K562 (cell line): ENCODE measurements at regions not wholly inside any gene's neighbourhood (a gene's known extent, or its start where the extent isn't known, plus 50 kb on each side); places are given as distances from the start of the nearest gene placed in this dataset.

Source experiments
- ATAC-seq: fragments of 200-7000 bp; cut with Tn5 transposase; 3 replicates; pipeline ENCODE4 v1.9.1; 2020; ENCODE audit warnings: moderate library complexity
- BruUV-seq: library from RNA; stranded (reverse); fragments of 400-500 nt; replicated peaks from 2 replicates; lab custom pipeline; 2021; lab: Mats Ljungman, UMichigan
- CTCF ChIA-PET: fragments of 300-600 bp; formaldehyde crosslinking; extraction: SDS; loops from one replicate; lab custom pipeline; 2021; ENCODE audit warnings: low intra/inter-chr PET ratio; lab: Yijun Ruan, JAX
- POLR2A ChIA-PET: fragments of 300-600, 350-650 bp; sonication (Branson Sonifier 250); formaldehyde crosslinking; extraction: SDS; loops from one replicate; lab custom pipeline; 2021; ENCODE audit warnings: antibody characterized with exemption, inconsistent platforms; lab: Yijun Ruan, JAX
- DNase-seq, 4 experiments: peaks; one replicate each; pipeline versions ENCODE4 v3.0.0 to v3.0.0-alpha.2; 2011 to 2018; ENCODE audit warnings: low spot score in 3 of 4, mixed read lengths in 3 of 4; ENCODE audit errors: extremely low read depth in 1 of 4
- FAIRE-seq: peaks from 2 replicates; lab custom pipeline; 2011; peaks lifted over from hg19 to GRCh38; lab: Jason Lieb, UNC
- H2AFZ ChIP-seq: 2 replicates; pipeline ENCODE4 v1.6.0; 2011; ENCODE audit warnings: low read depth, low read length, control low read depth, inconsistent platforms
- H3K27ac ChIP-seq: fragments of 200-600 bp; 3 replicates; pipeline ENCODE4 v1.8.0; 2011; ENCODE audit warnings: low read depth, mild to moderate bottlenecking, control low read depth, inconsistent platforms, low read length, moderate library complexity, mixed read lengths; ENCODE audit errors: extremely low read depth
- H3K27me3 ChIP-seq, 2 experiments: fragments of 300-600 bp in 1 of 2; 2 replicates in 1 of 2; 3 replicates in 1 of 2; pipeline versions ENCODE4 v1.6.0 to v1.8.0; 2011; ENCODE audit warnings: inconsistent platforms in 2 of 2, low read length in 2 of 2, mild to moderate bottlenecking in 1 of 2, mixed read lengths in 1 of 2, moderate library complexity in 1 of 2; ENCODE audit not compliant: control insufficient read depth in 2 of 2, insufficient read depth in 2 of 2
- H3K36me3 ChIP-seq: fragments of 300-600 bp; 3 replicates; pipeline ENCODE4 v1.8.0; 2011; ENCODE audit warnings: mild to moderate bottlenecking, low read length, inconsistent platforms; ENCODE audit not compliant: control insufficient read depth, insufficient read depth
- H3K4me1 ChIP-seq, 2 experiments: fragments of 200-600 bp in 1 of 2; replicated peaks in 1 of 2; 2 replicates in 1 of 2; 3 replicates in 1 of 2; pipeline versions ENCODE4 v1.5.1 to v1.8.0; 2011; ENCODE audit warnings: inconsistent platforms in 2 of 2, low read length in 2 of 2, mild to moderate bottlenecking in 1 of 2, mixed read lengths in 1 of 2, moderate library complexity in 1 of 2; ENCODE audit not compliant: control insufficient read depth in 2 of 2, insufficient read depth in 2 of 2
- H3K4me2 ChIP-seq: 2 replicates; pipeline ENCODE4 v1.6.1; 2011; ENCODE audit warnings: low read length, control low read depth, inconsistent platforms, mixed read lengths; ENCODE audit not compliant: insufficient read depth
- H3K4me3 ChIP-seq: fragments of 200-600 bp; sonication (generic), shearing (Covaris generic); 2 replicates; pipeline ENCODE4 v1.5.1; 2016; ENCODE audit warnings: control low read depth, inconsistent platforms
- H3K79me2 ChIP-seq: fragments of 200-600 bp; 3 replicates; pipeline ENCODE4 v1.8.0; 2011; ENCODE audit warnings: low read length, inconsistent platforms; ENCODE audit not compliant: control insufficient read depth, insufficient read depth
- H3K9ac ChIP-seq, 2 experiments: 2 replicates each; pipeline versions ENCODE4 v1.6.0 to v1.6.1; 2011; ENCODE audit warnings: low read depth in 2 of 2, low read length in 2 of 2, control low read depth in 1 of 2, inconsistent platforms in 1 of 2, mild to moderate bottlenecking in 1 of 2, mixed read lengths in 1 of 2; ENCODE audit not compliant: insufficient read depth in 1 of 2
- H3K9me1 ChIP-seq: one replicate; pipeline ENCODE4 v1.6.0; 2011; ENCODE audit warnings: inconsistent platforms, mild to moderate bottlenecking, low read length, moderate library complexity; ENCODE audit not compliant: control insufficient read depth, insufficient read depth
- H3K9me3 ChIP-seq: replicated peaks from 2 replicates; pipeline ENCODE4 v1.5.1; 2011; ENCODE audit warnings: low read depth, low read length, inconsistent platforms; ENCODE audit not compliant: control insufficient read depth, insufficient read depth
- H4K20me1 ChIP-seq: replicated peaks from 2 replicates; pipeline ENCODE4 v1.6.1; 2011; ENCODE audit warnings: low read length, inconsistent platforms, mixed read lengths; ENCODE audit not compliant: control insufficient read depth, insufficient read depth
- RAD21 ChIP-seq, 2 experiments: fragments of 250-450 bp in 1 of 2; fragments of 450-650 bp in 1 of 2; sonication (Bioruptor Pico) in 1 of 2; formaldehyde crosslinking in 1 of 2; IDR thresholded peaks in 1 of 2; conservative IDR thresholded peaks in 1 of 2; 2 replicates each; pipeline versions ENCODE4 v1.4.0 to v1.8.0; 2020 to 2022; ENCODE audit warnings: mild to moderate bottlenecking in 2 of 2, moderate library complexity in 1 of 2
- RFX5 ChIP-seq: IDR thresholded peaks from 2 replicates; pipeline ENCODE4 v1.6.1; 2011; ENCODE audit warnings: low read depth, mild to moderate bottlenecking, improper control_type of control experiment, low read length
- SIRT6 ChIP-seq: IDR thresholded peaks from one replicate; pipeline ENCODE4 v1.6.1; 2012; ENCODE audit warnings: low read depth, mild to moderate bottlenecking, control low read depth, inconsistent platforms, low read length, moderate library complexity
- XRCC5 ChIP-seq: fragments of 200-400 bp; formaldehyde crosslinking; IDR thresholded peaks from 2 replicates; pipeline ENCODE4 v1.6.1; 2017; ENCODE audit warnings: low read depth, mild to moderate bottlenecking, low read length
- ZFP30 ChIP-seq: fragments of 250-450 bp; sonication (Bioruptor Pico); IDR thresholded peaks from 2 replicates; pipeline ENCODE4 v1.8.0; 2022; ENCODE audit warnings: moderate library complexity, mild to moderate bottlenecking, inconsistent platforms, borderline replicate concordance
- ZNF24 ChIP-seq: fragments of 450-650 bp; IDR thresholded peaks from 2 replicates; pipeline ENCODE4 v1.6.1; 2016
- WGBS: fragments of 100-300 bp; shearing (Covaris generic); methylation state at CpG from one replicate; pipeline ENCODE4 v1.1.6; 2016; ENCODE audit warnings: low coverage, mixed read lengths; ENCODE audit not compliant: insufficient coverage; ENCODE audit errors: missing lambda C conversion rate; 5-methylcytosine and 5-hydroxymethylcytosine counted together
- in situ Hi-C: fragments of 300-500 bp; cut with MboI; formaldehyde crosslinking; loops from 4 replicates; pipeline ENCODE4 v1.15.0; 2018; ENCODE audit warnings: inconsistent platforms, mixed read lengths
- intact Hi-C: fragments of 100-400 bp; cut with micrococcal nuclease; formaldehyde crosslinking; loops from 2 replicates; pipeline ENCODE4 v1.14.2; 2022
- TF ChIP-seq, protein P1 (sequence below): fragments of 250-450 bp; sonication (Bioruptor Pico); IDR thresholded peaks from 2 replicates; pipeline ENCODE4 v1.4.0; 2020
- TF ChIP-seq, protein P2 (sequence below): sonication (generic); formaldehyde crosslinking; IDR thresholded peaks from 2 replicates; pipeline ENCODE4 v1.8.1; 2023; ENCODE audit warnings: mild to moderate bottlenecking, missing genetic modification reagents
- TF ChIP-seq, protein P3 (sequence below): fragments of 250-450 bp; sonication (Bioruptor Pico); IDR thresholded peaks from 2 replicates; pipeline ENCODE4 v1.8.0; 2022; ENCODE audit warnings: moderate library complexity, mild to moderate bottlenecking, inconsistent platforms
- TF ChIP-seq, protein P4 (sequence below), 3 experiments: IDR thresholded peaks in 2 of 3; conservative IDR thresholded peaks in 1 of 3; 2 replicates each; pipeline ENCODE4 v1.5.1; 2011 to 2012; ENCODE audit warnings: low read length in 3 of 3, mild to moderate bottlenecking in 3 of 3, control low read depth in 2 of 3, improper control_type of control experiment in 1 of 3, inconsistent platforms in 1 of 3, low read depth in 1 of 3, mixed read lengths in 1 of 3, moderate library complexity in 1 of 3; ENCODE audit not compliant: insufficient read depth in 2 of 3

DNA sequence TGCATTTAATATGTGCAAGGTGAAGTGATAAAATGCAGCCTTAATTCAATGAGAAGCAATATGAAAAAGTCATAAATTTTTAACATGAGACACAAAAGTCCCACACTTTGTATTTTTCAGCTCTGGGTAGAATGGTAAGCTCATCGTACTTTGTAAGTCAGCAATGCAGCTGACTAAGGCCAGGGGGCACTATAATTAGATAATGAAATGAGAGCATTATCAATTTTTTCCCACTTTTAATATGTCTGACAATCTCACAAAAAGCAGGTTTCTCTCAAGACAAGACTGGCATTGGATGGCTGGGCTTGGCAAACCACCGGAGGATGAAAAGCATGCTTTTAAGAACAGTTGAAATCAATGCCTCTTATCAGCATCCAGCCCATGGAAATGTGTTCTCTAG, 162.8 kb downstream of the FAM174A start:
- ChIA-PET CTCF (no interaction called here), POLR2A (interaction anchor here (0.8 kb wide), 1 partner anchor 393 kb away, joined by 3 read pairs; no protein-coding TSS in a partner anchor)
- TF ChIP-seq, protein P1, sequence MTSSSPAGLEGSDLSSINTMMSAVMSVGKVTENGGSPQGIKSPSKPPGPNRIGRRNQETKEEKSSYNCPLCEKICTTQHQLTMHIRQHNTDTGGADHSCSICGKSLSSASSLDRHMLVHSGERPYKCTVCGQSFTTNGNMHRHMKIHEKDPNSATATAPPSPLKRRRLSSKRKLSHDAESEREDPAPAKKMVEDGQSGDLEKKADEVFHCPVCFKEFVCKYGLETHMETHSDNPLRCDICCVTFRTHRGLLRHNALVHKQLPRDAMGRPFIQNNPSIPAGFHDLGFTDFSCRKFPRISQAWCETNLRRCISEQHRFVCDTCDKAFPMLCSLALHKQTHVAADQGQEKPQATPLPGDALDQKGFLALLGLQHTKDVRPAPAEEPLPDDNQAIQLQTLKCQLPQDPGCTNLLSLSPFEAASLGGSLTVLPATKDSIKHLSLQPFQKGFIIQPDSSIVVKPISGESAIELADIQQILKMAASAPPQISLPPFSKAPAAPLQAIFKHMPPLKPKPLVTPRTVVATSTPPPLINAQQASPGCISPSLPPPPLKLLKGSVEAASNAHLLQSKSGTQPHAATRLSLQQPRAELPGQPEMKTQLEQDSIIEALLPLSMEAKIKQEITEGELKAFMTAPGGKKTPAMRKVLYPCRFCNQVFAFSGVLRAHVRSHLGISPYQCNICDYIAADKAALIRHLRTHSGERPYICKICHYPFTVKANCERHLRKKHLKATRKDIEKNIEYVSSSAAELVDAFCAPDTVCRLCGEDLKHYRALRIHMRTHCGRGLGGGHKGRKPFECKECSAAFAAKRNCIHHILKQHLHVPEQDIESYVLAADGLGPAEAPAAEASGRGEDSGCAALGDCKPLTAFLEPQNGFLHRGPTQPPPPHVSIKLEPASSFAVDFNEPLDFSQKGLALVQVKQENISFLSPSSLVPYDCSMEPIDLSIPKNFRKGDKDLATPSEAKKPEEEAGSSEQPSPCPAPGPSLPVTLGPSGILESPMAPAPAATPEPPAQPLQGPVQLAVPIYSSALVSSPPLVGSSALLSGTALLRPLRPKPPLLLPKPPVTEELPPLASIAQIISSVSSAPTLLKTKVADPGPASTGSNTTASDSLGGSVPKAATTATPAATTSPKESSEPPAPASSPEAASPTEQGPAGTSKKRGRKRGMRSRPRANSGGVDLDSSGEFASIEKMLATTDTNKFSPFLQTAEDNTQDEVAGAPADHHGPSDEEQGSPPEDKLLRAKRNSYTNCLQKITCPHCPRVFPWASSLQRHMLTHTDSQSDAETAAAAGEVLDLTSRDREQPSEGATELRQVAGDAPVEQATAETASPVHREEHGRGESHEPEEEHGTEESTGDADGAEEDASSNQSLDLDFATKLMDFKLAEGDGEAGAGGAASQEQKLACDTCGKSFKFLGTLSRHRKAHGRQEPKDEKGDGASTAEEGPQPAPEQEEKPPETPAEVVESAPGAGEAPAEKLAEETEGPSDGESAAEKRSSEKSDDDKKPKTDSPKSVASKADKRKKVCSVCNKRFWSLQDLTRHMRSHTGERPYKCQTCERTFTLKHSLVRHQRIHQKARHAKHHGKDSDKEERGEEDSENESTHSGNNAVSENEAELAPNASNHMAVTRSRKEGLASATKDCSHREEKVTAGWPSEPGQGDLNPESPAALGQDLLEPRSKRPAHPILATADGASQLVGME = no peak
- TF ChIP-seq ZFP30 (CRISPR knock-in tag) = no peak
- TF ChIP-seq, protein P2, sequence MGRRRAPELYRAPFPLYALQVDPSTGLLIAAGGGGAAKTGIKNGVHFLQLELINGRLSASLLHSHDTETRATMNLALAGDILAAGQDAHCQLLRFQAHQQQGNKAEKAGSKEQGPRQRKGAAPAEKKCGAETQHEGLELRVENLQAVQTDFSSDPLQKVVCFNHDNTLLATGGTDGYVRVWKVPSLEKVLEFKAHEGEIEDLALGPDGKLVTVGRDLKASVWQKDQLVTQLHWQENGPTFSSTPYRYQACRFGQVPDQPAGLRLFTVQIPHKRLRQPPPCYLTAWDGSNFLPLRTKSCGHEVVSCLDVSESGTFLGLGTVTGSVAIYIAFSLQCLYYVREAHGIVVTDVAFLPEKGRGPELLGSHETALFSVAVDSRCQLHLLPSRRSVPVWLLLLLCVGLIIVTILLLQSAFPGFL = no peak
- TF ChIP-seq RFX5 = no peak
- TF ChIP-seq XRCC5 = no peak
- TF ChIP-seq, protein P3, sequence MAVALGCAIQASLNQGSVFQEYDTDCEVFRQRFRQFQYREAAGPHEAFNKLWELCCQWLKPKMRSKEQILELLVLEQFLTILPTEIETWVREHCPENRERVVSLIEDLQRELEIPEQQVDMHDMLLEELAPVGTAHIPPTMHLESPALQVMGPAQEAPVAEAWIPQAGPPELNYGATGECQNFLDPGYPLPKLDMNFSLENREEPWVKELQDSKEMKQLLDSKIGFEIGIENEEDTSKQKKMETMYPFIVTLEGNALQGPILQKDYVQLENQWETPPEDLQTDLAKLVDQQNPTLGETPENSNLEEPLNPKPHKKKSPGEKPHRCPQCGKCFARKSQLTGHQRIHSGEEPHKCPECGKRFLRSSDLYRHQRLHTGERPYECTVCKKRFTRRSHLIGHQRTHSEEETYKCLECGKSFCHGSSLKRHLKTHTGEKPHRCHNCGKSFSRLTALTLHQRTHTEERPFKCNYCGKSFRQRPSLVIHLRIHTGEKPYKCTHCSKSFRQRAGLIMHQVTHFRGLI (CRISPR knock-in tag) = no peak
- TF ChIP-seq RAD21 (CRISPR knock-in tag; conservative IDR thresholded peaks at IDR 0.05 in 1 of 2, IDR thresholded peaks at IDR 0.05 in 1 of 2) = no peak
- no peak for TF ChIP-seq SIRT6
- no peak for TF ChIP-seq ZNF24
- TF ChIP-seq, protein P4, sequence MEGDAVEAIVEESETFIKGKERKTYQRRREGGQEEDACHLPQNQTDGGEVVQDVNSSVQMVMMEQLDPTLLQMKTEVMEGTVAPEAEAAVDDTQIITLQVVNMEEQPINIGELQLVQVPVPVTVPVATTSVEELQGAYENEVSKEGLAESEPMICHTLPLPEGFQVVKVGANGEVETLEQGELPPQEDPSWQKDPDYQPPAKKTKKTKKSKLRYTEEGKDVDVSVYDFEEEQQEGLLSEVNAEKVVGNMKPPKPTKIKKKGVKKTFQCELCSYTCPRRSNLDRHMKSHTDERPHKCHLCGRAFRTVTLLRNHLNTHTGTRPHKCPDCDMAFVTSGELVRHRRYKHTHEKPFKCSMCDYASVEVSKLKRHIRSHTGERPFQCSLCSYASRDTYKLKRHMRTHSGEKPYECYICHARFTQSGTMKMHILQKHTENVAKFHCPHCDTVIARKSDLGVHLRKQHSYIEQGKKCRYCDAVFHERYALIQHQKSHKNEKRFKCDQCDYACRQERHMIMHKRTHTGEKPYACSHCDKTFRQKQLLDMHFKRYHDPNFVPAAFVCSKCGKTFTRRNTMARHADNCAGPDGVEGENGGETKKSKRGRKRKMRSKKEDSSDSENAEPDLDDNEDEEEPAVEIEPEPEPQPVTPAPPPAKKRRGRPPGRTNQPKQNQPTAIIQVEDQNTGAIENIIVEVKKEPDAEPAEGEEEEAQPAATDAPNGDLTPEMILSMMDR (IDR thresholded peaks at IDR 0.05 in 2 of 3, conservative IDR thresholded peaks at IDR 0.05 in 1 of 3; ENCODE audit: insufficient read depth in 2 of 3, low read depth in 1 of 3, low read length in 3 of 3) = no peak
- Histone ChIP-seq H3K4me3 (no peak overlapping the region), H2AFZ (no peak overlapping the region), H3K27ac (no peak overlapping the region), H3K27me3 (no peaks in the 10 kb centered on the region), H4K20me1 (no peaks in the 10 kb centered on the region), H3K4me2 (no peak overlapping the region), H3K9me3 (no peaks in the 10 kb centered on the region), H3K79me2 (no peaks in the 10 kb centered on the region), H3K4me1 (no peaks in the 10 kb centered on the region), H3K9me1 (no peaks in the 10 kb centered on the region), H3K9ac (no peak overlapping the region), H3K36me3 (no peaks in the 10 kb centered on the region)
- no peak for ATAC-seq
- 12% methylated on average over 2 of the region's 2 CpGs for WGBS
- intact Hi-C loops = no loop called here
- BruUV-seq = no TSS peak
- FAIRE-seq = no peak
- DNase-seq = no peak
- in situ Hi-C loops = no loop called here
